Right renal pelvis (tissue), 4 donors: ENCODE measurements at regions not wholly inside any gene's neighbourhood (a gene's known extent, or its start where the extent isn't known, plus 50 kb on each side); places are given as distances from the start of the nearest gene placed in this dataset.
A peak's percentile ranks its signal among the peaks of the same experiment; 100 is the strongest.
"Not testable (repeated sequence)": the region's sequence is repeated elsewhere in the genome, so short reads cannot be mapped to it uniquely, and the experiment has no call there.

Experiments used
- DNase-seq, 4 donors: peaks; one replicate each; pipeline ENCODE4 v3.0.0-alpha.2; 2013; ENCODE audit warnings: low read depth in 4 of 4, low spot score in 3 of 4, missing footprints in 1 of 4

GRCh38 chr21:30104241-30104640 lies 62.4 kb downstream of the CLDN17 start:
- DNase-seq = peak in 1 of 4 donors; percentile 24

DNA sequence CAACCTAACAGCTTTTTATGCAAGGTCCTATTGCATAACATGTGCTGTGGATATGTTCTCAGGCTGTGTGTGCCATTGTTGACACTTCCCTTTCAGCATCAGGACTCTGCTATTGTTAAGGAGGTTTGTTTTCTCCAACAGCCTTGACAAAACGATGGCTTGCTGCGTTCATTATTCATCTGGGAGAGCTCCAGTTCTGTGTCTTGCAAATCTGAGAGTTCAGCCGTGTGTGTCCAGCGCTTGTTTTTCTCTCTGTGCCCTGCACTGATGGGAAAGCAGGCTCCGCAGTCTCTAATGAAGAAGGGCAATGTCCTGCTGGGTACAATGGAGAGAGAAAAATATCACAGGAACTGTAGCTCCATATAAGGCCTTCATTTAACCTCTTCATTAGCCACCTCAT lies 63.7 kb downstream of the CLDN17 start:
- no peak for DNase-seq

GRCh38 chr21:30101967-30102366 lies 64.6 kb downstream of the CLDN17 start:
- no peak for DNase-seq

- DNase-seq = no peak
Observed at GRCh38 chr21:30097791-30098190, 68.8 kb downstream of the CLDN17 start.

- no peak for DNase-seq
Observed at GRCh38 chr21:30083225-30083945, 83.2 kb downstream of the CLDN17 start.

DNA sequence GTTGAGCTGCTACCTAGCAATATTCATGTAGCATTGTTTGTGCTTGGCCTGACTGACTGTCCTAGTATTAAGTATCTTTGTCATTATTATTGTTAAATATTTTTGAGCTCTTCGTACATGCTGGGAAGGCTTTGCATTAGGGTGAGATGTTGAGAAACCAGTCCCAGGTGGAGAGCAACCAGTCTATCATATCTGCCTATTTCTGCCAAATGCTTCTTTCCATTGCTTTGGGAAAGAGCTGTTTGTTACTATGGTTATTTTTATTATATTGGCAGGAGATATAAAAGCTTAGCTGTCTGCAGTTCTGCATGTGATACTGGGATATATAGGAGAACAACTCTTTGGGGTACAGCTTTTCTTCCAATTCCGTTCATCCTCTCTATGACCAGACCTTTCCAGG lies 85.1 kb downstream of the CLDN17 start:
- no peak for DNase-seq

- peak in 2 of 4 donors; percentile 8 to 16 for DNase-seq
Observed at GRCh38 chr21:30072496-30072895, 94.1 kb downstream of the CLDN17 start.

DNA sequence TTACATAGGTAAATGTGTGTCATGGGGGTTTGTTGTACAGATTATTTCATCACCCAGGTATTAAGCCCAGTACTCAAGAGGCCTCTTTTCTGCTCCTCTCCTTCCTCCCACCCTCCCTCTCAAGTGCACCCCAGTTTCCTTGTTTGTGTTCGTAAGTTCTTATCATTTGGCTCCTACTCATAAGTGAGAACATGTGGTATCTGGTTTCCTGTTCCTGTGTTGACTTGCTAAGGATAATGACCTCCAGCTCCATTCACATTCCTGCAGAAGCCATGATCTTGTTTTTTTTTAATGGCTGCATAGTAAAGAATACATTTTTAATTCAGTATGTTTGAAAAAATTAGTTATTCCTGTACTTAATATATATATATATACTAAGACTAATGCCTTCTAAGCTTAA lies 107.7 kb downstream of the CLDN17 start:
- DNase-seq = no peak

DNA sequence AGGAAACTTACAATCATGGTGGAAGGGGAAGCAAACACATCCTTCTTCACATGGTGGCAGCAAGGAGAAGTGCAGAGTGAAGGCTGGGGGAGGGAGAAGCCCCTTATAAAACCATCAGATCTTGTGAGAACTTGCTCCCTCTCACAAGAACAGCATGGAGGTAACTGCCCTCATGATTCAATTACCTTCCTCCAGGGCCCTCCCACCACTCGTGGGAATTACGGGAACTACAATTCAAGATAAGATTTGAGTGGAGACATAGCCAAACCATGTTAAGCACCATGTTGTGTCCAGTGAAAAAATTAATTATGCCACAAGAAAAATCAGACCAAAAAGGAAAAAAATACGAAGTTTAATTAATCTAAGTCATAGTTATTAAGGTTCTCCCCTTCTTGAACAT lies 109.5 kb downstream of the CLDN17 start:
- DNase-seq = no peak

GRCh38 chr21:30048570-30048969 lies 108.8 kb upstream of the GRIK1 start:
- DNase-seq = no peak

GRCh38 chr21:30044447-30045064 lies 104.8 kb upstream of the GRIK1 start:
- DNase-seq = peak in 1 of 4 donors; percentile 4

- DNase-seq = no peak
Observed at GRCh38 chr21:30042443-30042842, 102.6 kb upstream of the GRIK1 start.

DNA sequence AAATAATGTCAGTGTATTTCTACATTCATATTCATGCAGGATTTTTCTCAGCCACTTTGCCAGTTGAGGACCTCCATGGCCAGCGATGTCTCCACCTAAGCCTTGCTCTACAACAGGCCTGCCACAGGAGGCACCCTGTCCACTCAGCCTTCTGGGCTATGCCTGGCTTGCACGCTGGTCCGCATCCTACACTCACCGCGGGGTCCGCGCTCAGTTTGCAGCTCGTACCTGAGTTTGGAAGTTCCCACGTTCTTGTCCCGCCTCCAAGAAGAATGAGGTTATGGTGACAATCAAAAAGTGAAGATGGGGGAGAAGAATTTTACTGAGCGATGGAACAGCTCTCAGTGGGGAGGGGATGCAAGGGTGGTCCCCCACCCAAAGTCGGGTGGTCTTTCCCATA lies 93.6 kb upstream of the GRIK1 start:
- no peak for DNase-seq

DNA sequence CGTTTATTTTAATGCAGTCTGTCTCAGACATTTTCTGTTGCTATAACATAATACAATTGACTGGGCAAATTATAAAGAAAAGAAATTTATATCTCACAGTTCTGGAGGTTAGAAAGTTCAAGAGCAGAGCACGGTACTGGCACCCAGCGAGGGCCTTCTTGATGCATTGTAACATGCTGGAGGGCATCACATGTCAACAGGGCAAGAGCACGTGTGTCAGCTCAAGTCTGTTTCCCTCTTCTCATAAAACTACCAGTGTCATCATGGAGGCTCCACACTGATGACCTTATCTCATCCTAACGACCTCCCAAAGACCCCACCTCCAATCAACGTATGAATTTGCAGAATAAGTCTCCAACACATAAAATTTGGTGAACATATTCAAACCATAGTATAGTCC lies 90.6 kb upstream of the GRIK1 start:
- no peak for DNase-seq

DNA sequence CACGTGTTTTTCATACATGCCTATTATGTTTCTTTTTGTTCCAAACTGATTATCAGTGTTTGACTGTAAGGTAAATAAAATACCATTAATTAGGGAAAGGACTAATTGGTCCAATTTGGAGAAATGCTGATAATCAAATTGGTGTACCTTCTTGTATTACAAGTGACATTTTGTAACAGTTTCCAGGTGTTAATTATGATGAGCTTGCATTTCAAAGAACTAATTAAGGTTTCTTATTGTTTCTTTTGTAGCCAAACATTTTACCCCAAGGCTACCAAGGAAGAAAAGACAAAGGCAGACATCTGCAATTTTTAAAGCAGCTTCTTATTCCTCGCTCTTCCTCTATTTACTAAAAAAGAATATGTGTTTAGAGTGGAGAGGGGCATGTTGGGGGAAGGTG lies 88.7 kb upstream of the GRIK1 start:
- DNase-seq = no peak

GRCh38 chr21:30027986-30028385 lies 88.2 kb upstream of the GRIK1 start:
- DNase-seq = no peak

DNA sequence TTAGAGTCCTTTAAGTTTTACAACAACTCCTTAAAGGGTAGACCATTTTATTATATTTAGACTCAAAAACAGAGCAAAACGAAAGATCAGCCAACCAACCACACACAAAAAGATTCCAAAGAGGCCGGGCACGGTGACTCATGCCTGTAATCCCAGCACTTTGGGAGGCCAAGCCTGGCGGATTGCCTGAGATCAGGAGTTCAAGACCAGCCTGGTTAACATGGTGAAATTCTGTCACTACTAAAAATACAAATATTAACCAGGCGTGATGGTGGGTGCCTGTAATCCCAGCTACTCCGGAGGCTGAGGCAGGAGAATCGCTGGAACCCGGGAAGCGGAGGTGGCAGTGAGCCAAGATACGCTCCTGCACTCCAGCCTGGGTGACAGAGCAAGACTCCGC lies 83.3 kb upstream of the GRIK1 start:
- not testable (repeated sequence) for DNase-seq

GRCh38 chr21:30014886-30015285 lies 75.1 kb upstream of the GRIK1 start:
- DNase-seq = no peak

DNA sequence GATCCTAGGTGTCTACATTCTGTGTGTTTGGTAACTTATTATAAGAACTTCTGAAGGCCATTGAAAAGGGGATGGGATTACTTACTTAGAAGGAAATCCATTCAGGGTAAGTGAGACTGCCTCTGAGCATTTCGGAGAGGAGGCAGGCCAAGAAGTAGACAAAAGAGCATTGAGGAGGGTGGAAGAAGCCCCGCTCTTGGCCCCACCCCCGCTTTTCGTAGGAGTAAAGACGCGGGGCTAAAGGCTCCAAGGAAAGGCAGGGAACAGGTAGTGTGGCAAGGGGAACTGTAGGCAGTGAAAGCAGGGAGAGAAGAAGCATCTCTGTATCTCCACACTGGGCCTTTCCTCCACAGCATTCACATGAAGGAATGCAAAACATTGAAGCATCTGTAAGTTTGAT lies 51.8 kb upstream of the GRIK1 start:
- DNase-seq = no peak

- no peak for DNase-seq
Observed at GRCh38 chr21:29989634-29990234, 49.9 kb upstream of the GRIK1 start.
